ENCODE measurements at regions not wholly inside any gene's neighbourhood (a gene's known extent, or its start where the extent isn't known, plus 50 kb on each side); places are given as distances from the start of the nearest gene placed in this dataset.

DNA sequence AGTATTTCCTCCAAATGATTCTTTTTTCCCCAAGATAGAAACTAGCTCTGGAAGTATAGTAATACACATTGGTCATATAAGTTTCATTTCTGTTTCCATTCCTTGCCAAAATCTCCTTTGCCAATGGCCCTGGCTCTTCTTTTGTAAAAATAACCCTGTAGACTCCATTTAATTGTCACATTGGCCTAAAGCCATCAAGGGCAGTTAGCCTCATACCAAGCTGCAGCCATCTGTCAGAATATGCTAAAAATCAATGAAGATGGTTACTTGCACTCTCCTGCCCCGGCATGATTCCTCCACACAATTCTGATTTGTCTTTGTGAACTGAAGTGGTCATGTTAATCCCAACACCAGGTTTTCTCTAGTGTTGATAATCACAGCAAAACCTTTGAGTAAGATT lies 380.5 kb downstream of the SH2D1A start:
- Histone ChIP-seq H2BK20ac (ENCODE audit: low read depth, low read length, poor library complexity, severe bottlenecking) (no peak overlapping the region), H3K9ac (ENCODE audit: extremely low read depth, insufficient read length, low read length) (no peak overlapping the region), H2BK5ac (ENCODE audit: insufficient read length, low read length) (no peak overlapping the region), H3T11ph (ENCODE audit: low read length) (no peak overlapping the region), H3K14ac (ENCODE audit: insufficient read depth, low read length) (no peak overlapping the region), H3K79me1 (ENCODE audit: insufficient read depth, low read depth, low read length, poor library complexity, severe bottlenecking) (no peaks in the 10 kb centered on the region), H4K91ac (ENCODE audit: insufficient read length, low read depth, low read length) (no peak overlapping the region), H3K18ac (ENCODE audit: insufficient read length, low read depth, low read length) (no peak overlapping the region), H2BK15ac (ENCODE audit: low read depth, low read length) (no peak overlapping the region), H2AFZ (ENCODE audit: low read length) (no peak overlapping the region), H2AK5ac (ENCODE audit: insufficient read length, low read length) (no peak overlapping the region), H4K8ac (replicated peaks; ENCODE audit: insufficient read length, low read depth, low read length) (no peak overlapping the region), H2BK12ac (ENCODE audit: insufficient read length, low read depth, low read length) (no peak overlapping the region), H3K56ac (ENCODE audit: insufficient read length, low read depth, low read length) (no peak overlapping the region), H3K4ac (ENCODE audit: low read depth, low read length) (no peak overlapping the region), H3K9me3 (ENCODE audit: control insufficient read depth, low read depth, low read length) (no peaks in the 10 kb centered on the region), H3K23me2 (ENCODE audit: insufficient read length, low read depth, low read length, poor library complexity, severe bottlenecking) (no peaks in the 10 kb centered on the region), H3K79me2 (ENCODE audit: insufficient read depth, low read length) (no peaks in the 10 kb centered on the region), H2BK120ac (ENCODE audit: low read depth, low read length, poor library complexity, severe bottlenecking) (no peak overlapping the region), H3K23ac (ENCODE audit: insufficient read length, low read depth, low read length) (no peak overlapping the region), H3K27ac (ENCODE audit: insufficient read length, low read depth, low read length) (no peak overlapping the region), H3K4me2 (ENCODE audit: insufficient read depth, insufficient read length, low read length) (no peak overlapping the region), H4K5ac (ENCODE audit: insufficient read length, low read depth, low read length) (no peak overlapping the region), H4K20me1 (ENCODE audit: control insufficient read depth, insufficient read depth, insufficient read length) (no peaks in the 10 kb centered on the region), H3K27me3 (ENCODE audit: insufficient read depth, low read length) (no peaks in the 10 kb centered on the region), H3K4me1 (ENCODE audit: insufficient read depth, low read length) (no peaks in the 10 kb centered on the region)
- peaks cover 8 to 10% of the 10 kb centered on the region in 2 experiments for H3K4me1 Mint-ChIP-seq
- no peaks in the 10 kb centered on the region for H3K27me3 Mint-ChIP-seq (ENCODE audit: low read depth)
- no CpG with 5 or more reads among the region's 1 CpG for WGBS (ENCODE audit: extremely low coverage, insufficient read length, low lambda C conversion rate)
- no peak overlapping the region for H3K27ac Mint-ChIP-seq
- TF ChIP-seq, protein P1, sequence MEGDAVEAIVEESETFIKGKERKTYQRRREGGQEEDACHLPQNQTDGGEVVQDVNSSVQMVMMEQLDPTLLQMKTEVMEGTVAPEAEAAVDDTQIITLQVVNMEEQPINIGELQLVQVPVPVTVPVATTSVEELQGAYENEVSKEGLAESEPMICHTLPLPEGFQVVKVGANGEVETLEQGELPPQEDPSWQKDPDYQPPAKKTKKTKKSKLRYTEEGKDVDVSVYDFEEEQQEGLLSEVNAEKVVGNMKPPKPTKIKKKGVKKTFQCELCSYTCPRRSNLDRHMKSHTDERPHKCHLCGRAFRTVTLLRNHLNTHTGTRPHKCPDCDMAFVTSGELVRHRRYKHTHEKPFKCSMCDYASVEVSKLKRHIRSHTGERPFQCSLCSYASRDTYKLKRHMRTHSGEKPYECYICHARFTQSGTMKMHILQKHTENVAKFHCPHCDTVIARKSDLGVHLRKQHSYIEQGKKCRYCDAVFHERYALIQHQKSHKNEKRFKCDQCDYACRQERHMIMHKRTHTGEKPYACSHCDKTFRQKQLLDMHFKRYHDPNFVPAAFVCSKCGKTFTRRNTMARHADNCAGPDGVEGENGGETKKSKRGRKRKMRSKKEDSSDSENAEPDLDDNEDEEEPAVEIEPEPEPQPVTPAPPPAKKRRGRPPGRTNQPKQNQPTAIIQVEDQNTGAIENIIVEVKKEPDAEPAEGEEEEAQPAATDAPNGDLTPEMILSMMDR (conservative IDR thresholded peaks at IDR 0.05) = no peak
- no peaks in the 10 kb centered on the region for H3K36me3 Mint-ChIP-seq (ENCODE audit: insufficient read depth in 1 of 3, low read depth in 3 of 3)
- no peak overlapping the region for H3K4me3 Mint-ChIP-seq
- H3K9me3 Mint-ChIP-seq = no peaks in the 10 kb centered on the region; a peak in 2 of 5 replicates
- DNase-seq = no peak
